ENCODE measurements at regions not wholly inside any gene's neighbourhood (a gene's known extent, or its start where the extent isn't known, plus 50 kb on each side); places are given as distances from the start of the nearest gene placed in this dataset.
"Not testable (repeated sequence)": the region's sequence is repeated elsewhere in the genome, so short reads cannot be mapped to it uniquely, and the experiment has no call there.

DNA sequence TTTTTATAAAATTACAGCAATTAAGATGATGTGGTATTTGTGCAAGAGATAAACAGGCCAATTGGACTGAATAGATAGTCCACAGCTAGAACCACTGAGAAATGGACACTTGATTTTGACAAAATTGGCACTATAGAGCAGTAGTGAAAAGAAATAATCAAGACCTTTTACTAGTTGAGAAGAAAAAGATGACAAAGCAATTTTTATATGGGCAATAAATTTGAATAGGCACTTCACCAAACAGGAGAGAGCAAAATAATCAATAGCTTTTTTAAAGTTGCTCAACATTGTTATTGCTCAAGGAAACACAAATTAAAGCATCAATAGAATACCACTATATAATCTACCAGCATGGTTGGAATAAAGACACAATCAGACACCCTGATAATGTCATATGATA is 193.5 kb upstream of the FTMT start:
- TF ChIP-seq, protein P1, sequence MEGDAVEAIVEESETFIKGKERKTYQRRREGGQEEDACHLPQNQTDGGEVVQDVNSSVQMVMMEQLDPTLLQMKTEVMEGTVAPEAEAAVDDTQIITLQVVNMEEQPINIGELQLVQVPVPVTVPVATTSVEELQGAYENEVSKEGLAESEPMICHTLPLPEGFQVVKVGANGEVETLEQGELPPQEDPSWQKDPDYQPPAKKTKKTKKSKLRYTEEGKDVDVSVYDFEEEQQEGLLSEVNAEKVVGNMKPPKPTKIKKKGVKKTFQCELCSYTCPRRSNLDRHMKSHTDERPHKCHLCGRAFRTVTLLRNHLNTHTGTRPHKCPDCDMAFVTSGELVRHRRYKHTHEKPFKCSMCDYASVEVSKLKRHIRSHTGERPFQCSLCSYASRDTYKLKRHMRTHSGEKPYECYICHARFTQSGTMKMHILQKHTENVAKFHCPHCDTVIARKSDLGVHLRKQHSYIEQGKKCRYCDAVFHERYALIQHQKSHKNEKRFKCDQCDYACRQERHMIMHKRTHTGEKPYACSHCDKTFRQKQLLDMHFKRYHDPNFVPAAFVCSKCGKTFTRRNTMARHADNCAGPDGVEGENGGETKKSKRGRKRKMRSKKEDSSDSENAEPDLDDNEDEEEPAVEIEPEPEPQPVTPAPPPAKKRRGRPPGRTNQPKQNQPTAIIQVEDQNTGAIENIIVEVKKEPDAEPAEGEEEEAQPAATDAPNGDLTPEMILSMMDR (IDR thresholded peaks at IDR 0.05), result no peak
- no peak overlapping the region for H3K4me3 ChIP-seq
- no peak for DNase-seq (ENCODE audit: low spot score)
- H3K27ac ChIP-seq, result no peak overlapping the region

DNA sequence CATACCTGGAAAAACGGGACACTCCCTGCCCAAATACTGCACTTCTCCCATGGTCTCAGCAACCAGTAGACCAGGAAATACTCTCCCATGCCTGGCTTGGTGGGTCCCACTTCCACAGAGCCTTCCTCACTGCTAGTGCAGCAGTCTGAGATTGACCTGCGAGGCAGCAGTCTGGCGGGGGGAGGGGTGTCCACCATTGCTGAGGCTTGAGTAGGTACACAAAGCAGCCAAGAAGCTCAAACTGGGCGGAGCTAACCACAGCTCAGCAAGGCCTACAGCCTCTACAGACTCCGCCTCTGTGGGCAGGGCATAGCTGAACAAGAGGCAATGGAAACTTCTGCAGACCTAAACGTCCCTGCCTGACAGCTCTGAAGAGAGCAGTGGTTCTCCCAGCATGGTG is 191.5 kb upstream of the FTMT start:
- DNase-seq (ENCODE audit: low spot score), result no peak
- H3K4me3 ChIP-seq, result no peak overlapping the region
- H3K27ac ChIP-seq, result no peak overlapping the region
- TF ChIP-seq, protein P1 (IDR thresholded peaks at IDR 0.05), result no peak

DNA sequence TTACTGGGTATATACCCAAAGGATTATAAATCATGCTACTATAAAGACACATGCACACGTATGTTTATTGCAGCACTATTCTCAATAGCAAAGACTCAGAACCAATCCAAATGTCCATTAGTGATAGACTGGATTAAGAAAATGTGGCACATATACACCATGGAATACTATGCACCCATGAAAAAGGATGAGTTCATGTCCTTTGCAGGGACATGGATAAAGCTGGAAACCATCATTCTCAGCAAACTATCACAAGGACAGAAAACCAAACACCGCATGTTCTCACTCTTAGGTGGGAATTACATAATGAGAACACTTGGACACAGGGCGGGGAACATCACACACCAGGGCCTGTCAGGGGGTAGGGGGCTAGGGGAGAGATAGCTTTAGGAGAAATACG is 186.1 kb upstream of the FTMT start:
- H3K27ac ChIP-seq; DNase-seq (ENCODE audit: low spot score); H3K4me3 ChIP-seq: not testable (repeated sequence)

DNA sequence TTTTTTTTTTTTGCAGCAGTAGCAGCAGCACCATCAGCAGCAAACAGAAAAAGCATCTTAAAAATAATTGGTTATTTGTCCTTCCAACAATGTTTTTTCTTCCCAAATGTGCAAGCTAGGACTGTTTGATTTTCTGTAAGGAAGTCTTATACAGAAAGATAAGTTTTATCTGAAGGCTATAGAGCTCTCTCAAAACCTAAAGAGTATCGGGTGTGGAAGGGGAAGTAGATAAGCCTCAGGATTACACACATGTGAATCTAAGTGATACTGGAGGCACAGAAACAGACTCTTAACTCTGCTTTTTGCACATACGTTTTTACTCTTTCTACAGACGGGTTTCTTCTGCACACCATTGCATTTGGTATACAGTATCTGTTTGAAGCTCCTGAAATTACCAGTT is 184.4 kb upstream of the FTMT start:
- Histone ChIP-seq H3K27ac (no peak overlapping the region), H3K4me3 (no peak overlapping the region)
- TF ChIP-seq, protein P1 (IDR thresholded peaks at IDR 0.05), result no peak
- no peak for DNase-seq (ENCODE audit: low spot score)

DNA sequence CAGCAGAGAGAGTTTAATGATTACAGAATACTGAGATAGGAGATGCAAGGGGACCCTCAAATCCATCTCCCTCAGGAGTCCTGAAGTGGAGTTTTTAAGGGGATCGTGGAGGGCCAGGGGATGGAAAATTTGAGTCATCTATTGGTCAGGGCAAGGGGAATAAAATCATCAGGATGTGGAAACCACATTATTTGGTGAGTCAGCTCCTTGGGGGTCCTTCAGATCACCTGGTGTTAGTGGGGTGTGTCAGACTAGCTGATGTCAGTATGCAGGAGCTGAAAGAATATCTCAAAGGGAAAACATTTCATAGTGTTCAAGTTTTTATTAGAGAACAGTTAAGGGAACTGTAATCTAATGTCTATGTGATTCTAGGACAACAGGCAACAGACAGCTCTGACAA is 183.0 kb upstream of the FTMT start:
- DNase-seq (ENCODE audit: low spot score), result no peak
- Histone ChIP-seq H3K27ac (no peak overlapping the region), H3K4me3 (no peak overlapping the region)
- TF ChIP-seq, protein P1 (IDR thresholded peaks at IDR 0.05), result no peak

DNA sequence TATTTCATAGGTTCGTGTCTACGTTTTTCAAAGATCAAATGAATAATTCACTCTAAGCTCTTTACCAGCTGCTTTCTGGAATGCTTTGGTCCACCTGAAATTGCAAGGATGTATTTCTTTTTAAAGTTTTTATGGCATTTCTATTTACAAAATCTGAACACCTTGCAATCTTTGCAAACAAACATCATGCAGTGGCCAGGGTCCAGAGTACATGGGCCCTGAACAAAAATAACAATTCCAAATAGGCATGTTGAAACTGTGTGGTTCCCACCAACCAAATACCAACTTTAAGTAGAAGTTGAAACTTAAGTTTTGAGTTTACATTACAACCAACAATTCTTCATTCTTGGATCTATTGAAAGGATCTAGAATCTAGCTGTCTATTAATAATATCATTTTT is 180.1 kb upstream of the FTMT start:
- no peak for DNase-seq (ENCODE audit: low spot score)
- TF ChIP-seq, protein P1 (IDR thresholded peaks at IDR 0.05), result no peak

DNA sequence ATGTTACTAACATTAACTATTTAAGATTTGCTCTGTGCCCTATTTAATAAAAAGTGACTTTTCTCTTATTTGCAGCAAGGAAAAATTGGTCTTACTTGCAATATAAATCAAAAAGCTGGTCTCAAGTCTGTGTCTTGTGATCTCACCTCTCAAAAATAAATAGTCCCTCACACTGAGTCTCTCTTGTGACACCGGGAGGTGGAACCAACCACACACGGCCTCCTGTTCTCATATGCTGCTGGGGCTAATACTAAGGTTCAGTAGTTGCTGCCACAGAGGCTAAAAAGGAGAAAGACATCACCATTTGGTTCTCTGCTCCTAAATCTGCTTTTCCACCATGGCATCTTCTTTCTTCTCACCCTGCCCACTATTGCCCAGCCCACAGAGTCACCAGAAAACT is 175.8 kb upstream of the FTMT start:
- Histone ChIP-seq H3K4me3 (no peak overlapping the region), H3K27ac (no peak overlapping the region)
- no peak for DNase-seq (ENCODE audit: low spot score)
- TF ChIP-seq, protein P1 (IDR thresholded peaks at IDR 0.05), result no peak

More for the DNA sequence above, 180.1 kb upstream of the FTMT start:
- no peak overlapping the region for H3K4me3 ChIP-seq
- no peak overlapping the region for H3K27ac ChIP-seq
